ENCODE measurements at regions not wholly inside any gene's neighbourhood (a gene's known extent, or its start where the extent isn't known, plus 50 kb on each side); places are given as distances from the start of the nearest gene placed in this dataset.

GRCh38 chr2:183952741-183953140 lies 645.6 kb upstream of the ZNF804A start:
- no peak for TF ChIP-seq CTCF (IDR thresholded peaks at IDR 0.05; ENCODE audit: poor library complexity, severe bottlenecking)
- TF ChIP-seq EP300 (conservative IDR thresholded peaks at IDR 0.05; ENCODE audit: poor library complexity, severe bottlenecking) = no peak
- TF ChIP-seq EZH2 (IDR thresholded peaks at IDR 0.05; ENCODE audit: borderline replicate concordance, insufficient read depth, low read length, poor library complexity, severe bottlenecking) = no peak
- TF ChIP-seq REST (IDR thresholded peaks at IDR 0.05; ENCODE audit: borderline replicate concordance) = no peak
- TF ChIP-seq POLR2AphosphoS5 (IDR thresholded peaks at IDR 0.05) = no peak
- TF ChIP-seq MXI1 (conservative IDR thresholded peaks at IDR 0.05; ENCODE audit: poor library complexity, severe bottlenecking) = no peak
- TF ChIP-seq SMC3 (conservative IDR thresholded peaks at IDR 0.05; ENCODE audit: poor library complexity) = no peak
- no peak for TF ChIP-seq RAD21 (conservative IDR thresholded peaks at IDR 0.05)
- no peak for TF ChIP-seq TAF1 (IDR thresholded peaks at IDR 0.05; ENCODE audit: low read depth)
